Hypothalamus (tissue), 51 donors: ENCODE measurements at regions not wholly inside any gene's neighbourhood (a gene's known extent, or its start where the extent isn't known, plus 50 kb on each side); places are given as distances from the start of the nearest gene placed in this dataset.
"Not testable (repeated sequence)": the region's sequence is repeated elsewhere in the genome, so short reads cannot be mapped to it uniquely, and the experiment has no call there.

Experiments used
- DNase-seq, 51 donors: peaks; one replicate each; lab custom pipeline; 2025; lab: John Stamatoyannopoulos, UW

DNA sequence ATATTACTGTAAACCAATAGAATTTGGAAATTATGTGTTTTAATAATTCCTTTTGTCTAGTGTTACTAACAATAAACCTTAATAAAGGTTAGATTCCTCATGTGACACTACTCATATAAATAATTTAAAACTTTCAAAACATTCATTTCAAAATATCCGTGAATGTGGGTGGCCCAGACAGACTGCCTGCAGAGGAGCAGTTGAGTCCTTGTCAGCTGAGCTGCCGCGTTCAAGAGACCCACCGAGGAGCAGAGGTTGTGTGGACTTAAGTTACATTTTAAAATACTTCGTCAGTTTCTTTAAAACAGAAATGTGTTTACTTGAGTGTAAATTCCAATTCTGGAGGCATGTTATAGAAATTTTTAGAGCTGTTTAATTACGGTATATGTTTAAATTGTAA, 64.2 kb upstream of the HGFAC start:
- DNase-seq, result no peak

DNA sequence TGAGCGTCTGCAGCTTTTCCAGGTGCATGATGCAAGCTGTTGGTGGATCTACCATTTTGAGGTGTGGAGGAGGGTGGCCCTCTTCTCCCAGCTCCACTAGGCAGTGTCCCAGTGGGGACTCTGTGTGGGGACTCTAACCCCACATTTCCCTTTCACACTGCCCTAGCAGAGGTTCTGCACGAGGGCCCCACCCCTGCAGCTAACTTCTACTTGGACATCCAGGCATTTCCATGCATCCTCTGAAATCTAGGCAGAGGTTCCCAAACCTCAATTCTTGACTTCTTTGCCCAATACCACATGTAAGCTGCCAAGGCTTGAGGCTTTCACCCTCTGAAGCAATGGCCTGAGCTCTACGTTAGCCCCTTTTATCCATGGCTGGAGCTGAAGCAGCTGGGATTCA, 61.4 kb upstream of the HGFAC start:
- not testable (repeated sequence) for DNase-seq

DNA sequence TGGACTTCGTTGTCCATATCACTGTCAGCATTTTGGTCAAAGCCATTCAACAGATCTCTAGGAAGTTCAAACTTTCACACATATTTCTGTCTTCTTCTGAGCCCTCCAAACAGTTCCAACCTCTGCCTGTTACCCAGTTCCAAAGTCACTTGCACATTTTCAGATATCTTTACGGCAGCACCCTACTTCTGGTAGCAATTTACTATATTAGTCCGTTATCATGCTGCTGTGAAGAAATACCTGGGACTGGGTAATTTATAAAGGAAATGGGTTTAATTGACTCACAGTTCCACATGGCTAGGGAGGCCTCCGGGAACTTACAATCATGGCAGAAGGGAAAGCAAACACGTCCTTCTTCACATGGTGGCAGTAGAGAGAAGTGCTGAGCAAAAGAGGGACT, 60.6 kb upstream of the HGFAC start:
- not testable (repeated sequence) for DNase-seq

DNA sequence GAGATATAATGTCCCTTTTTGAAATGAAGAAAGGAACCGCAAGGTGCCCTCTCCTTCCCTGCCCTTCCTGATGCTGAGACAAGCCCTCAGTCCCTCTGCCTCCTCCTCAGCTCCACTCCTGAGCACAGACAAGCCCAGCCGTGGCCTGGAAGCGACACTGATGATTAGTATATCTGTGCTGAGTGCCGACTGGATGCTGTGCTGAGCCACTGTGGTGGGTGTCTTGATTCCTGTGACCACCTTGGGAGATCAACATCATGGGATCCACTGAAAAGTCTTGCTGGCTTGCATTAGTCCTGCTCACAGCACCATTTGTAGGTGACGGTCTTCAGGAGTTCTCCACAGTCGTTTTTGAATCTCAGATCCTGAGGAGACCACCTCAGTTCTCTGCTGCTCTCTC, 59.5 kb upstream of the HGFAC start:
- no peak for DNase-seq

DNA sequence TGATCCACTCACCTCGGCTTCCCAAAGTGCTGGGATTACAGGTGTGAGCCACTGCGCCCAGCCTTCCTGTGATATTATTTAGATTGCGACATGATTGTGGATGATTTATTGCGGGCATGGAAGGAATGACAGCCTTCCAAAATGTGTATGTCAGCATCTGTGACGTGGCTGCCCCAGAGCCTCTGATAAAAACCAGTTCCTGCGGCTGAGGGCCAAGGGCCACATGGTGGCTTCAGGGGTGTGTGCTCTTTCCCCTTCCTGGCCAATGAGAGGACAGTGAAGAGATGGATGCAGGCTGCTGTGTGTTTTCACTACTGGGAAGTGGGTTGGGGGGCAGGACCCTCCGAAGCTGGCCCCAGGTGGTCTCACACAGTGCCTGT, 57.4 kb upstream of the HGFAC start:
- DNase-seq, result no peak

DNA sequence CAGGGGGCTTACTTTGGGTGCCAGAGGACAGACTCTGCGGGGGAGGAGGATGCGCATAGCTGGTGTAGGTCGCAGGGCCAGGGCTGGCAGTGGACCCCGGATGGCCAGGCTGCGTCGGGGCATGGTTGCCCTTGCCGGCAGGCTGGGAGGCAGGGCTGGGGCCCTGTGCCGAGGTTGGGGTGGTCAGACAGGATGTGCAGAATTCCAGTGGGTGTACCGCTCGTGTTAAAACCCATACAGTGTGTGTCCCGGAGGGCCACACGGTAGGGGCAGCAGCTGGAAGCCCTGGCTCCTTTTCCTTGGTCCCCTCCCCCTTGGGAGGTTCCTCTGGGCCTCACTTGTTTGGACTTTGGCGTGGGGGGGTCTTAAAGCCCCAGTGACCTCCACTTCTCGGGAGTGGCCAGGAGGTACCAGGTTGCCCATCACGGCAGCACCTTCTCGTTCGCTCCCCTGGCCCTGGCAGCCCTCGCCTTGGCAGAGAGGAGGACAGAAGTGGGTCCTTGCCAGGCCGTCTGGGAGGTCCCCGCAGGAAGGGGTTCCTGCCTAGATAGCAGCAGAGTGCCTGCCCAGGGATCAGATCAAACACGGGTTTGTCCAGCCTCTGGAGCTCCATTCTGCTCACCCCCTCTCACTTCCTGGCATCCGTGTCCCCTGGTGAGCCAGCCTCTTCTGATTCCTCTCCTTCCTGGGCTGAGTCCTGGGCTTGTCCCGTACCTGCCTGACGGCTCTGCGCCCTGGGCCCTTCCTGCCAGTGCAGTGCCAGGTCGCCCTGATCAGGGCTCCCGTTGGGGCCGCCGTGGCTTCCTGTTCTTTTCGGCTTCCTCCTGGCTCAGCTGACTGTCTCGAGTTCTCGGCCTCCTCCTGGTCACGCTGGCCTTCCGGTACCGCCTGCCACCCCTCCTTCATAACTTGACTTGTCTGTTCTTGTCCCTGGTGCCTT, 56.7 kb upstream of the HGFAC start:
- DNase-seq, result peak in 5 of 51 donors; percentile 30 to 45 (median 31)

DNA sequence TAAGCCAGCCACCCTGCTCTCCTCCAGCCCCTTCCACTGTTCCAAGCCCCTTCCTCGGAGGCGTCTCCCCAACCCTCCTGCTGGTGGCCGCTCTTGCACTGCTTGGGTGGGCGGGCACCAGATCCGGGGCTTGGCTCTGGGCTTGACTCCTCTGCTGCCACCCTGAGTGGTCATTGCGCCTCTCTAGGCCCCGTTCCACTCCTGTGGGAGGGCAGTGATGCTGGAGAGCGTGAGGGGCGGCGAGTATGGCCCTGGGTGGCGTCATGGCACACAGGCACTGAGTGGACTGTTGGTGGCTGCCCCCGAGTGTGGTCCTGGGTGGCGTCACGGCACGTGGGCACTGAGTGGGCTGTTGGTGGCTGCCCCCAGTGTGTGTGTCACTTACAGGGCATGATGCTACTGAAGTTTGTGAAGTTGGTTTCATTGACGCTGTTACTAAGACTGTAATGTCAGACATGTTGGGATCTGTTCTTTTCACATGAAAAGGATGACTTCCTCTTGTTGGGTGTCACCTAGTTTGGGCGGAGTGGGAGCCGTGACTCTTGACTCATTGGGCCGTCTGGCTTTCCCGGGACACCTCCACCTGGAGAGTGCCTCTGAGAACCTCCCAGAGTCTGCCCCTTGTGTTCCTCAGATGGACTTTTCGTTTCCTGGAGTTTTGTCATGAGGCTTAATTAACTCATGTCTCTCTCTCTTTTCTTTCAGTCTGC, 55.9 kb upstream of the HGFAC start:
- DNase-seq, result no peak

DNA sequence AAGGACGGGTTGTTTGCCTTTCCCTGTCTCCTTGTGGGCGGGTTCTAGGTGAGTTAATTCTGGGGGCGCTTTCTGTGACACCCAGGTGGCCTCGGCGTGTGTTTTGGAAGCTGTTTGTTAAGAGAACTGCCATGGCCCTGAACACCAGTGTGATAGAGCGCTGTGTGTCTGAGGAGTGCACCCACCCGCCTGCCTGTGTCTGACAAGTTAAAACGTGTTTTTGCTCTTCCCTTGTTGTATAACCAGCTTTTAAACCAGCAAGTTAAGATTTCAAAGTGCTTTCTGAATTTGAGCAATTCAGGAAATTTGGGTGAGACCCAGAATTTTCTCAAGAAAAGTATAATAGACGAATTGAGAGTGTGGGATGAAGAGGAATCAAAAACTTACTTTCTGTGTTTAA, 55.2 kb upstream of the HGFAC start:
- DNase-seq, result no peak

DNA sequence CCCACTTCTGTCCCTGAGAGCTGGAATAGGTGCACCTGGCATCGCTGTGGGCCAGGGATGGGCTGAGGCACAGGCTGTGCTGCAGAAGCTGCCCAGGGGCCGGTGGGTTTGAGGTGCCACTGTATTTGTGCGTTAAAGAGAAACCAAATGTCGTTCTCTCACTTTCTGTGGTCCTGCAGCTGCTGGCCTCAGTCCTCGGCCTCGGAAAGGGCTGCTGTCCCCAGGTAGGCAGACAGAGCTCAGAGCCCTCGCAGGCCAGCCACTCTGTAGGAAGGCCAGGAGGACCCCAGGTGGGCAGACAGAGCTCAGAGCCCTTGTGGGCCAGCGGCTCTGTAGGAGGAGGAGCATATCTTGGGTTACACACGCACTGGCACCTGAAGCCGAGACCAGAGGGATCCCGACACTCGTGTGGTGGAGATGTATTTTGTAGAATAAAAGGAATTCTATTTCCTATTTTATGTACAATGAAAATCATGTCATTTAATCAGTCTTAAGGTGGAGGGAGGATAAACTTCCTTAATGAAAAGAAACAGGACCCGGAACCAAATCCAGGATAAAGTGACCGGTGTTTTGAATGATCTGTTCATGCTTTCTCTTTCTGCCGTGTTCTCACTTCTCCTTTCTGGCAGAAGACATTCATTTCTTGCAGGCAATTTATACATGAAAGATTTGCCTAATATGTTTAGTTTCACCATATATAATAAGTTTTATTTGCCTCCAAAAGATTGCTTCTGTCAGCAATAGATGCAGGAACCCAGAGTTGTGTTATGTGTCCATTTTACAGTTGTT, 54.4 kb upstream of the HGFAC start:
- DNase-seq, result no peak

DNA sequence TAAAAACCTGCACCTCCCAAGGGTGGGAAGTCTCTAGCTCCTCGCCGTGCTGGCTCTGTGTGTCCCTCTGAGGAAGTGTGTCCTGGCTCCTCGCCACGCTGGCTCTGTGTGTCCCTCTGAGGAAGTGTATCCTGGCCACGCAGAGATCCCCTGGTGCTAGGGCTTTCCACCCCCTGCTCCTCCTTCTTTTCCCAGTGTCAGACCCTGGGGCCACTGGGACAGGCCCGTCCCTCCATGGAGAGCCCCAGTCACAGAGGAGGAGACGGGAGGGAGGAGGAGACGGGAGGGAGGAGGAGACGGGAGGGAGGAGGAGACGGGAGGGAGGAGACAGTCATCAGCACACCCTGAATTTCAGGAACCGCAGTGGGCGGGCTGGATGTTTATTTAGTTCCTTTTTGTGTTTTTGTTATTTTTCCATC, 53.8 kb upstream of the HGFAC start:
- DNase-seq, result peak in 29 of 51 donors; percentile 14 to 75 (median 50)

DNA sequence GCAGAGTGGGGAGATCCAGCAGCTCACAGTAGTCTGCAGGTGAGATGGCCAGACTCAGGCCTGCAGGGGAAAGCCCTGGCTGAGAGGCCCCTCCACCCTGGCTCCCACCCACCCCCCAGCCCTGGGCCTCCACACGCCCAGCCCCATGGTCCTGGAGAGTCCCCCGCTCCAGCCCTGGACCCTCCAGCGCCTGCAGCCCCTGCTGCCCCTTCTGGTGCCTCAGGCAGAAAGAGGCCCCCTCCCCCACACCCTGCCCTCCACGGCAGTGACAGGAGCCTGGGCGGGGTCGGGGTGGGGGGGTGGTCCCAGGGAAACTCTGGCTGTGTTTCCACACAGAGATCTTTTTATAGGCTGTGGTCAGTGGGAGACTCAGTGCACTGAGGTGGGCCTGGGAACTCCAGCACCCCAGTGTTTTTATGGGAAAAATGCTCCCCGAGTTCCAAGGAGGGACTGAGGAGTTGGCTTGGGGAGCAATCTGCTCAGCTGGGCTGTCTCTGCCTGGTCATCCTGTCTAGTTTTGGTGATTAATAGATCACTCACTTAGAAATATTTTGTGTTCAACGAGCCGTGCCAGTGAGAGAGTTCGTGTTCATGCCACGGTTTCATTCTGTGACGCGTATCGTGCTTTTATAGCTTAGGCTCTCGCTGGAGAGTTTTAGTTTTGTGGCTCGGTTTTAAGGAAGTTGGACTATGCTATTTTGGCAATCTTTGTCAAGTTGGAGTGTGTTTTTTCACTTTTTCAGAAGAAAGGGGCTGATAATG, 53.1 kb upstream of the HGFAC start:
- no peak for DNase-seq

DNA sequence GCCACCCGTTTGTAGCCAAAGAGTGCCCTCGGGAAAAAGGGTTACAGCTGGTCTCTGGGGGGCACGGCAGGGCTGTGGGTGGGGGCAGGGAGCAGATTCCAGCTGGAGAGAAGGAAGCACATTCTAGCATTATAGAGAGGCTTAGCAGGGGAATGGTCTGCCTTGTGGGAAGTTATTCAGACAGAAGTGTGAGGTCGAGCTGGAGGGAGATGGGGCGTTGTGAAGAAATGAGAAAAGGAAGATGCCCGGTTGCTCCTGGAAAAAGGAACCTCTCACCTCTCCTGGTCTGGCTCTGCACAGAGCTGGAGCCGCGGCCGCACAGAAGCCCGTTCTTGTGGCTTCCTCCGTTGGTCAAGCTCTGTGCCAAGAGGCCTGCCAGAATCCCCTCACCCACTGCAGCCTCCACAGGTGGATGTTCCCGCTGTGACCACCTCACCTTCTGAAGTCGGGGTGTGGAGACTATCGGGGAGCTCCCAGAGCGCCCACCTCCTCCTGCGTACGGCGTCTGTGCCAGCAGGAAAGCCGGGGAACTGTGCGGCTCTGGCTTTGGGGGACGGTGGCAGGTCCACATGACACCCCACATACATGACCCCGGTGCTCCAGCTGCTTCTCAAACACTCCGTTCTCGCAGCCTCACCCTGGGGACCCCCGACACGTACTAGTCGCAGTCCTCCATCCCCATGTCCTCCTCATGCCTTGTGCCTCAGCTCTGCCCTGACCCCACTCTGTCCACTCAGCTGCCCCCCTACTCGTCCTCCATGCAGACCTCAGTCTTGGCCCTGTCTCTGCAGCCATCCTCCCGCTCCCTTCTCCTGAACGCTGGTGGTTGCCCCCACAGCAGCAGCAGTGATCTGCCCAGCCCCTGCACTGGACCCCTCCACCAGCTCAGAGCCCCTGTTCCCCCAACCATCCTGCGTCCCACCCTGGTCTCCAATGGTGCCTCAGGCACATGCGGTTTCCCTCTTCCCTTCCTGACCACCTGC, 52.2 kb upstream of the HGFAC start:
- no peak for DNase-seq

DNA sequence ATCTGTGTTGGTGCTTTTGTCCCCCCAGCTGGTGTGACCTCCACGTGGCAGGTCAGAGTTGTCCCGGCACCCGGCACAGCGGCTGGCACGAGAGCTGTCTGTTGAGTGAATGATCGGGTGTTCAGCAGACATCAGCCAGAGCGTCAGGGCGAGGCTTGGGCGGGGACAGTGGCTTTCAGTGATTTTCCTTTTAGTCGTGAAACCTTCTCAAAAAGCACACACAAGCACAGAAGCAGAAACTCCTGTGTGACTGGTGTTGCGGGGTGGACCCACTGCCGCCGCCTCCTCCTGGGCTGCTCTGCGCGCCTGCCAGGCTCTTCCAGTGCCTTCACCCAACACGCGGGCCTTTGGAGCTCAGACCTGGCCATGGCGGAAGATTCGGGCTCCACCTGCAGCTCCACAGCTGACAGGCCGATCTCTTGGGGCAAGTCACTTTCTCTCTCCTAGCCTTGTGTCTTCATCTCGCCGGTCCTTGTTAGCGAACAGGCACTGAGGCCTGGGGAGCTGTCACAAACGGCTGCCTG, 51.4 kb upstream of the HGFAC start:
- DNase-seq, result no peak

DNA sequence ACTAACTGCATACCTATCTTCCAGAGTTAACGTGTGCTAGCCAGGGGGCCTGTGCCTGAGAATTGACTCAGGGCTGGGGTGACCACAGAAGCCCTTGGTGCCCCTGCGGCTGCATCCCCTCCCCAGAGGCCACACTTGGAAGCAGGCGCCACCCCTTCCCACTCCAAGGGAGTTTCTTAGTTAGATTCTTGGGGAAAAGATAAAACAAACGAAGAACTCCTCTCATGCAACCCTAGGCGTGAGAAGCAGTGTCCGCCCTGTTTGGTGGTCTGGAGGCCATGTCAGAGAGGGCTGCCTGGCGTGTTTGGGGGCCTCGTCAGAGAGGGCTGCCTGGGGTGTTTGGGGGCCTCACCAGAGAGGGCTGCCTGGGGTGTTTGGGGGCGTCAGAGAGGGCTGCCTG, 50.3 kb upstream of the HGFAC start:
- no peak for DNase-seq
